ENCODE measurements at regions not wholly inside any gene's neighbourhood (a gene's known extent, or its start where the extent isn't known, plus 50 kb on each side); places are given as distances from the start of the nearest gene placed in this dataset.

DNA sequence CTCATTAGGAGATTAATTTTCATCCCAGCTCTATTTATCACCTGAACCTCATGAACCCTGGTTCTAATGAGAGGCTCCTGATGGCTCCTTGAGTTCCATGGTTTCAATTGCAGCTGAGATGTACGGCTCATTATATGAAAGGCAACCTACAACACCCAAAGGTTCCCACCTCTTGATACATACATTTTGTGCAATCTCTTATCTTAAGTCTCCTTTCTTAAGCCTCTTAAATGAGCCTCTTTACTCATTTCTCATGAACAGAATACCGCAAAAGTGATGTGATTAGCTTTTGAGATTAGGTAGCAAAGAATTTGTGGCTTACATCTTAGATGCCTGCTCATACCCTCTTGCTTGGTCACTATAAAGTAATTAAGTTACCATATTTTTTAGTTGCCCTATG is 1964.0 kb upstream of the CDH6 start:
- CTCF ChIA-PET: no interaction called here
- POLR2A ChIA-PET: no interaction called here
- TF ChIP-seq CTCF (IDR thresholded peaks at IDR 0.05; ENCODE audit: control extremely low read depth, extremely low read depth, low read depth, missing control alignments): no peak

GRCh38 chr5:29218138-29218537 is 1975.3 kb upstream of the CDH6 start:
- ChIA-PET CTCF (no interaction called here), POLR2A (no interaction called here)
- DNase-seq (ENCODE audit: extremely low spot score): no peak
- no peak for TF ChIP-seq CTCF (IDR thresholded peaks at IDR 0.05; ENCODE audit: control extremely low read depth, extremely low read depth, low read depth, missing control alignments)

More for the DNA sequence above, 1964.0 kb upstream of the CDH6 start:
- no peak for DNase-seq (ENCODE audit: extremely low spot score)

GRCh38 chr5:29214839-29215238 is 1978.6 kb upstream of the CDH6 start:
- POLR2A ChIA-PET: no interaction called here
- TF ChIP-seq CTCF (IDR thresholded peaks at IDR 0.05; ENCODE audit: control extremely low read depth, extremely low read depth, low read depth, missing control alignments): no peak
- CTCF ChIA-PET: no interaction called here
- DNase-seq (ENCODE audit: extremely low spot score): no peak

DNA sequence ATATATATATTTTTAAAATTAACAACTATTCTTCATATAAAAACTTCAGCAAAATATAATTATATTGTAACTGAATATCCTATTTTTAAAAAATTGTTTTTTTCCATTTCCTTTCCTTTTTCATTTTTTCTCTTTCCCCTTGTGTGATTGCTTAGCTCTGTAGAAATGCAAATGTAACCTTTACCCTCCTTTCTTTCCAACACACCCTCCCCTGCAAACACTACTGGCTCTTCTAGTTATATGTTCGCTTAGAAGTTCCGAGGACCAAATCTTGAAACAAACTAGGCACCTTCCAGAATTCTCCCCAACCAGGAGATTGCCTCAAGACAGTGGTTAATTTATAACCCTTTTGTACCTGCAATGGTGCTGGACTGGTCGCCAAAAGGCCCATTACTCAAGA is 1980.0 kb upstream of the CDH6 start:
- ChIA-PET POLR2A (no interaction called here), CTCF (no interaction called here)
- TF ChIP-seq CTCF (IDR thresholded peaks at IDR 0.05; ENCODE audit: control extremely low read depth, extremely low read depth, low read depth, missing control alignments): no peak
- no peak for DNase-seq (ENCODE audit: extremely low spot score)

- no peak for DNase-seq (ENCODE audit: extremely low spot score)
- POLR2A ChIA-PET: no interaction called here
- no peak for TF ChIP-seq CTCF (IDR thresholded peaks at IDR 0.05; ENCODE audit: control extremely low read depth, extremely low read depth, low read depth, missing control alignments)
- CTCF ChIA-PET: no interaction called here
Observed at GRCh38 chr5:29208024-29208423, 1985.5 kb upstream of the CDH6 start.

DNA sequence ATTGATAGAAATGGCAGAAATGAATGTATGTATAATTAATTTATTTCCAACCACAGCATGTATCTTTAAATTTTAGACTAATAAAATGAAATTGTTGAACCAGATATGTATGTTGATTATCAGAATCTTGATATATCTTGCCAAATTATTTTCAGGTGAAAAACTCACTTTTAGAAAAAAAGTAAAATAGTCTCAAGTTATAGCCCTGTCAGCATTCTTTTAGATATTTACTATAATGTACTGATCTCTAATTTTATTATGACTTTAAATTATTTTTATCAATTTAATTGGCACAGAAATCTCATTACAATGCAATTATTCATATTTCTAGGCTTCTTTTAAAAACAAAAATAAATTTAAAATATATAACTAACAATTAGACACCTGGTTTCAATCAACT is 1990.4 kb upstream of the CDH6 start:
- POLR2A ChIA-PET: no interaction called here

More for the DNA sequence above, 1990.4 kb upstream of the CDH6 start:
- CTCF ChIA-PET: no interaction called here
- DNase-seq (ENCODE audit: extremely low spot score): no peak
- TF ChIP-seq CTCF (IDR thresholded peaks at IDR 0.05; ENCODE audit: control extremely low read depth, extremely low read depth, low read depth, missing control alignments): no peak

Data from GM10248 (cell line).